ENCODE measurements at regions not wholly inside any gene's neighbourhood (a gene's known extent, or its start where the extent isn't known, plus 50 kb on each side); places are given as distances from the start of the nearest gene placed in this dataset.
"Not testable (repeated sequence)": the region's sequence is repeated elsewhere in the genome, so short reads cannot be mapped to it uniquely, and the experiment has no call there.

GRCh38 chr14:71365361-71365760, 458.1 kb downstream of the PCNX1 start:
- DNase-seq = no peak

- DNase-seq = no peak
These were observed 459.6 kb downstream of the PCNX1 start for GRCh38 chr14:71366861-71367260.

- no peak for DNase-seq
These were observed 464.6 kb downstream of the PCNX1 start for GRCh38 chr14:71371711-71372396.

- no peak for DNase-seq
These were observed 465.2 kb downstream of the PCNX1 start for GRCh38 chr14:71372411-71372838.

- DNase-seq = no peak
These were observed 466.5 kb downstream of the PCNX1 start for GRCh38 chr14:71373773-71374172.

- DNase-seq = no peak
These were observed 467.7 kb downstream of the PCNX1 start for GRCh38 chr14:71374989-71375388.

- DNase-seq = no peak
These were observed 469.8 kb downstream of the PCNX1 start for GRCh38 chr14:71377099-71377498.

GRCh38 chr14:71380271-71380670, 473.0 kb downstream of the PCNX1 start:
- no peak for DNase-seq

- no peak for DNase-seq
These were observed 474.6 kb downstream of the PCNX1 start for GRCh38 chr14:71381814-71382213.

GRCh38 chr14:71382315-71382714, 475.1 kb downstream of the PCNX1 start:
- DNase-seq = no peak

- no peak for DNase-seq
These were observed 476.3 kb downstream of the PCNX1 start for GRCh38 chr14:71383510-71383909.

- DNase-seq = no peak
These were observed 477.0 kb downstream of the PCNX1 start for GRCh38 chr14:71384007-71384845.

- DNase-seq = no peak
These were observed 480.5 kb downstream of the PCNX1 start for GRCh38 chr14:71387753-71388152.

GRCh38 chr14:71388336-71388735, 481.1 kb downstream of the PCNX1 start:
- DNase-seq = no peak

- no peak for DNase-seq
These were observed 481.6 kb downstream of the PCNX1 start for GRCh38 chr14:71388862-71389261.

GRCh38 chr14:71394386-71394785, 487.1 kb downstream of the PCNX1 start:
- DNase-seq = no peak

GRCh38 chr14:71395151-71395604, 487.9 kb downstream of the PCNX1 start:
- DNase-seq = no peak

GRCh38 chr14:71395636-71396035, 488.4 kb downstream of the PCNX1 start:
- no peak for DNase-seq

GRCh38 chr14:71396050-71396677, 488.9 kb downstream of the PCNX1 start:
- DNase-seq = no peak

GRCh38 chr14:71397371-71397770, 490.1 kb downstream of the PCNX1 start:
- no peak for DNase-seq

GRCh38 chr14:71398450-71398849, 491.2 kb downstream of the PCNX1 start:
- DNase-seq = no peak

GRCh38 chr14:71399057-71399487, 491.8 kb downstream of the PCNX1 start:
- no peak for DNase-seq

GRCh38 chr14:71400871-71401321, 493.6 kb downstream of the PCNX1 start:
- no peak for DNase-seq

- not testable (repeated sequence) for DNase-seq
These were observed 495.2 kb downstream of the PCNX1 start for GRCh38 chr14:71402415-71402814.
